Mammary epithelial cell (primary cell): ENCODE measurements at regions not wholly inside any gene's neighbourhood (a gene's known extent, or its start where the extent isn't known, plus 50 kb on each side); places are given as distances from the start of the nearest gene placed in this dataset.

Experiments
- EZH2 ChIP-seq: IDR thresholded peaks from 2 replicates; pipeline ENCODE4 v1.6.1; 2012; ENCODE audit warnings: low read length, inconsistent platforms, borderline replicate concordance
- TF ChIP-seq, protein P1 (sequence below), 2 donors: IDR thresholded peaks in 1 of 2; conservative IDR thresholded peaks in 1 of 2; 2 replicates each; pipeline ENCODE4 v1.5.1; 2011 to 2012; ENCODE audit warnings: inconsistent platforms in 2 of 2, low read length in 2 of 2, mild to moderate bottlenecking in 2 of 2, control low read depth in 1 of 2, low read depth in 1 of 2; ENCODE audit not compliant: insufficient read depth in 1 of 2; ENCODE audit errors: extremely low read depth in 1 of 2

DNA sequence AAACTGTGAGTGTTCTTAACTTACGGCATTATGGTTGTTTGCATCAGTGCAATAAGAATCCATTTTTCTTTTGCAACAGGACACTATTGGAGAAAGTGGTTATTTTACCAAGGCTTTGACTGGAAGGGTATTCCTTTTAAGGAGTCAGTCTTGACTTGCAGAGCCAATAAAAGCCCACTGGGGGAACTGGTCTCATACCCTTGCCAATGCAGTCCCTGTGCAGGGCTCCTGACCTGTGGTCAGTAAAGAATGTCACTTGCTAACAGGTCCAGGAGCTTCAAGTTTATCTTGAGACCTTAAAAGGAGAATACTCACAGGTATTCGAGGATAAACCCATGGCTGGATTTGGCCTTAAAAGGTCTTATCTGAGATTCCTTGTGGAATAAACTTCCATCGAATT, 227.8 kb upstream of the GBE1 start:
- TF ChIP-seq, protein P1, sequence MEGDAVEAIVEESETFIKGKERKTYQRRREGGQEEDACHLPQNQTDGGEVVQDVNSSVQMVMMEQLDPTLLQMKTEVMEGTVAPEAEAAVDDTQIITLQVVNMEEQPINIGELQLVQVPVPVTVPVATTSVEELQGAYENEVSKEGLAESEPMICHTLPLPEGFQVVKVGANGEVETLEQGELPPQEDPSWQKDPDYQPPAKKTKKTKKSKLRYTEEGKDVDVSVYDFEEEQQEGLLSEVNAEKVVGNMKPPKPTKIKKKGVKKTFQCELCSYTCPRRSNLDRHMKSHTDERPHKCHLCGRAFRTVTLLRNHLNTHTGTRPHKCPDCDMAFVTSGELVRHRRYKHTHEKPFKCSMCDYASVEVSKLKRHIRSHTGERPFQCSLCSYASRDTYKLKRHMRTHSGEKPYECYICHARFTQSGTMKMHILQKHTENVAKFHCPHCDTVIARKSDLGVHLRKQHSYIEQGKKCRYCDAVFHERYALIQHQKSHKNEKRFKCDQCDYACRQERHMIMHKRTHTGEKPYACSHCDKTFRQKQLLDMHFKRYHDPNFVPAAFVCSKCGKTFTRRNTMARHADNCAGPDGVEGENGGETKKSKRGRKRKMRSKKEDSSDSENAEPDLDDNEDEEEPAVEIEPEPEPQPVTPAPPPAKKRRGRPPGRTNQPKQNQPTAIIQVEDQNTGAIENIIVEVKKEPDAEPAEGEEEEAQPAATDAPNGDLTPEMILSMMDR (conservative IDR thresholded peaks at IDR 0.05 in 1 of 2, IDR thresholded peaks at IDR 0.05 in 1 of 2; ENCODE audit: extremely low read depth in 1 of 2, insufficient read depth in 1 of 2, low read depth in 1 of 2, low read length in 2 of 2), result no peak
- TF ChIP-seq EZH2, result no peak
